ENCODE measurements at regions not wholly inside any gene's neighbourhood (a gene's known extent, or its start where the extent isn't known, plus 50 kb on each side); places are given as distances from the start of the nearest gene placed in this dataset.

DNA sequence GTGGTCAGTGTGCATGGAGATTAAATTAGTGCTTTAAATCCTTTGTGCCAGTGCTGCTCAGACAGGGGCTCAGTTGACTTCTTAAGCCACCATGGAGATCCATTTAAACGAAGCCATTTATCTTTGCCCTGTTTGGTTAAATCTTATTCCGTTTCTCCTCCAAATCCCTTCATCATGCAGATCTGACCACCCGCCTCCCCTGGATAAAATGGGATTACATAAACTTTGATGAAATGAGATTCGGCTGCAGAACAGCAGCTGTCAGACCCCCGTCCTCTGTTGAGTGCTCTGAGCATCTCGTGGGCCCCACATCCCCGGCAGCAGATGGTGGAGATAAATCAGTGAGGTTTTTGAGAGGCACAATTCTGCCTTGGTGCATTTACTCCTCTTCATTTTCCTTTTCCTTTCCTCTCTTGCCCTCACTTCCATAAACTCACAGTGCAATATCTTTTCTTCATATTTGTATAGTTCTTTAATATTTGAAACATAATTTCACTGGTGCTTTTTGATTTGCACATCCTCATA is 84.4 kb upstream of the TWIST2 start:
- no peak overlapping the region for H3K4me3 ChIP-seq (ENCODE audit: low read depth, low read length)
- no peak for TF ChIP-seq CTCF (IDR thresholded peaks at IDR 0.05; ENCODE audit: borderline replicate concordance, insufficient read depth, low read depth, low read length)

DNA sequence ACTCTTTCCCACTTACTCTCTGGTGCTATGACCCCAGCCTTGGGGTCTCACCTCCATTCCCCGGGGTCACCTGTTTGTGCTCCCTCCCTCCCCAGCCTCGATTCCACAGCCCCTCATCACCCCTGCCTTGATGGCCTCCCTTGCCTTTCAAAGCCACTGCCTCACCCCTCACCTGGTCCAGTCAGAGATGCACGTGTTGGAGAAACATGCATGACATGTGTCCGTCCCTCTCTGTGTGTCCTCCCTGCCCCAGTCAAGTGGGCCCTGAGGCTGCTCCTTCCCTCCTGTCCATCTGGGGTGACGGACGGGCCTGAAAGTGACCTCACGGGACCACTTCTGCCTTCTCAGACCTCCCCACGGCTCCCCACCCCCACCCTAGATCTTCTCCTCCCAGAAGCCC is 82.3 kb upstream of the TWIST2 start:
- H3K4me3 ChIP-seq (ENCODE audit: low read depth, low read length), result no peak overlapping the region
- TF ChIP-seq CTCF (IDR thresholded peaks at IDR 0.05; ENCODE audit: borderline replicate concordance, insufficient read depth, low read depth, low read length), result no peak

- no peak overlapping the region for H3K4me3 ChIP-seq (ENCODE audit: low read depth, low read length)
- TF ChIP-seq CTCF (IDR thresholded peaks at IDR 0.05; ENCODE audit: borderline replicate concordance, insufficient read depth, low read depth, low read length), result no peak
These were observed 76.7 kb upstream of the TWIST2 start for GRCh38 chr2:238771218-238771617.

DNA sequence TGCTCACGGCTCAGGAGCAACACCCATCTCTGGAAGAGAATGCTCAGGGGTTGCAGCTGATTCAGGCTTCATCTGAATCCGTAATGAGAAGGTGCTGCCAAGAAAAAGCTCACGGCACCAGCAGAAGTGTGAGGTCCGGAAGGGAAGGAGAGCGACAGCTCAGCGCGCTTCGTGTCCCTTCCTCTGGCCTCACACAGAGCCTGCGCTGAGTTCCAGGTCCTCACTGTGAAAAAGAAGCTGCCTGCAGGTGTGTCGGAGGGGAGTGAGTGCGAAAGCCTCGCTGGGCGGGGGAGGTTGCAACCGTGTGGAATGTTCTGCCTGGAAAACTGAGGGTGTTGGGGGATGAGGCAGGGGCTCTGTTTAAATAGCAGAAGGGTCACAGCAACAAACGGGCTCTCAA is 76.2 kb upstream of the TWIST2 start:
- TF ChIP-seq CTCF (IDR thresholded peaks at IDR 0.05; ENCODE audit: borderline replicate concordance, insufficient read depth, low read depth, low read length), result no peak

DNA sequence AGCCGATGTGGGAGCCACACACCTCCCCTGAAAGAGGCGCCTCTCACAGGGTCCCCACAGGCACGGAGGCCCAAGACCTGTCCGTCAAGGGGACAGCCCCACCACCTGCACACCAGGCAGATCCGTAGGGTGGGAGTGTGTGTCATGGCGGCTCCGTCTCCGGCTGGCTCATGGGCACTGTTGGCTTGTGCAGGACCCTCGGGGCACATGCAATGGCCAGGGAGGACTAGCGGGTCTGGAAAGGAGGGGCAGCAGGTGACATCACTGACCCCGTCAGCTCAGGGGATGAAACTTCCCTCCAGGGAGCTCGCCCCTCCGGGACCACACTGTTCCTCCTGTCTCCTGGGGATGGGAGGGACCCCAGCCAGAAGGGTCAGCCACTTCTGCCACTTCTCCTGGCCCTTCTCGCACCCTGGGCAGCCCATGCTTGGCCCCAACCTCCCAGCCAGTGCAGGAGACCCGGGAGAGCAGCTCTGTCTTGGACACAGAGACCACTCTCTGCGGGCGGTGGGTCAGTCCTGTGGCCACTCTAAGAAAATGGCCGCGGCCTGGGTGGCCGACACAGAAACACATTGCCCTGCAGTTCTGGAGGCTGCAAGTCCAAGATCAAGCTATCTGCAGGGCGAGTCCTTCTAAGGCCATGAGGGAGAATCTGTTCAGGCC is 75.1 kb upstream of the TWIST2 start:
- no peak for TF ChIP-seq CTCF (IDR thresholded peaks at IDR 0.05; ENCODE audit: borderline replicate concordance, insufficient read depth, low read depth, low read length)
- H3K4me3 ChIP-seq (ENCODE audit: low read depth, low read length), result no peak overlapping the region

More for the DNA sequence above, 76.2 kb upstream of the TWIST2 start:
- no peak overlapping the region for H3K4me3 ChIP-seq (ENCODE audit: low read depth, low read length)

- no peak for TF ChIP-seq CTCF (IDR thresholded peaks at IDR 0.05; ENCODE audit: borderline replicate concordance, insufficient read depth, low read depth, low read length)
- no peak overlapping the region for H3K4me3 ChIP-seq (ENCODE audit: low read depth, low read length)
These were observed 74.4 kb upstream of the TWIST2 start for GRCh38 chr2:238773472-238773871.

- H3K4me3 ChIP-seq (ENCODE audit: low read depth, low read length), result no peak overlapping the region
- TF ChIP-seq CTCF (IDR thresholded peaks at IDR 0.05; ENCODE audit: borderline replicate concordance, insufficient read depth, low read depth, low read length), result no peak
These were observed 73.8 kb upstream of the TWIST2 start for GRCh38 chr2:238774071-238774470.

All from GM12875 (cell line).